ENCODE measurements at regions not wholly inside any gene's neighbourhood (a gene's known extent, or its start where the extent isn't known, plus 50 kb on each side); places are given as distances from the start of the nearest gene placed in this dataset.

DNA sequence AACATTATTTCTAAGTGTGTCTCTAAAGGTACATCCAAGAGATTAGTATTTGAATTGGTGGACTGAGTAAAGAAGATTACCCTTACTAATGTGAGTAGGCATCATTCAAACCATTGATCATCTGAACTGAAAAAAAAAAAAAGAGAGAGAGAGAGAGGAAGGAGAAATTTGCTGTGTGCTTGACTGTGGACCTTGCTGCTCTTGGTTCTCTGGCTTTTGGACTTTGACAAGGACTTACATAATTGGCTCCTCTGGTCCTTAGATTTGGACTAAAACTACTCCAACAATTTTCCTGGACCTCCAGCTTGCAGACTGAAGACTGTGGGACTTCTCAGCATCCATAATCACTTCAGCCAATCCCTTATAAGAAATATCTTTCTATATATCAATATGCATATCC is 1091.9 kb upstream of the EDIL3 start:
- no peaks in the 10 kb centered on the region for H3K36me3 ChIP-seq (ENCODE audit: control insufficient read depth, insufficient read depth, low read length)
- no peak overlapping the region for H3K4me3 ChIP-seq (ENCODE audit: low read depth, low read length)
- no peak for FAIRE-seq
- no peaks in the 10 kb centered on the region for H3K27me3 ChIP-seq (ENCODE audit: control insufficient read depth, insufficient read depth, low read length)
- DNase-seq (ENCODE audit: low read depth): no peak
- TF ChIP-seq, protein P1, sequence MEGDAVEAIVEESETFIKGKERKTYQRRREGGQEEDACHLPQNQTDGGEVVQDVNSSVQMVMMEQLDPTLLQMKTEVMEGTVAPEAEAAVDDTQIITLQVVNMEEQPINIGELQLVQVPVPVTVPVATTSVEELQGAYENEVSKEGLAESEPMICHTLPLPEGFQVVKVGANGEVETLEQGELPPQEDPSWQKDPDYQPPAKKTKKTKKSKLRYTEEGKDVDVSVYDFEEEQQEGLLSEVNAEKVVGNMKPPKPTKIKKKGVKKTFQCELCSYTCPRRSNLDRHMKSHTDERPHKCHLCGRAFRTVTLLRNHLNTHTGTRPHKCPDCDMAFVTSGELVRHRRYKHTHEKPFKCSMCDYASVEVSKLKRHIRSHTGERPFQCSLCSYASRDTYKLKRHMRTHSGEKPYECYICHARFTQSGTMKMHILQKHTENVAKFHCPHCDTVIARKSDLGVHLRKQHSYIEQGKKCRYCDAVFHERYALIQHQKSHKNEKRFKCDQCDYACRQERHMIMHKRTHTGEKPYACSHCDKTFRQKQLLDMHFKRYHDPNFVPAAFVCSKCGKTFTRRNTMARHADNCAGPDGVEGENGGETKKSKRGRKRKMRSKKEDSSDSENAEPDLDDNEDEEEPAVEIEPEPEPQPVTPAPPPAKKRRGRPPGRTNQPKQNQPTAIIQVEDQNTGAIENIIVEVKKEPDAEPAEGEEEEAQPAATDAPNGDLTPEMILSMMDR (IDR thresholded peaks at IDR 0.05; ENCODE audit: insufficient read depth, low read length, severe bottlenecking): no peak

DNA sequence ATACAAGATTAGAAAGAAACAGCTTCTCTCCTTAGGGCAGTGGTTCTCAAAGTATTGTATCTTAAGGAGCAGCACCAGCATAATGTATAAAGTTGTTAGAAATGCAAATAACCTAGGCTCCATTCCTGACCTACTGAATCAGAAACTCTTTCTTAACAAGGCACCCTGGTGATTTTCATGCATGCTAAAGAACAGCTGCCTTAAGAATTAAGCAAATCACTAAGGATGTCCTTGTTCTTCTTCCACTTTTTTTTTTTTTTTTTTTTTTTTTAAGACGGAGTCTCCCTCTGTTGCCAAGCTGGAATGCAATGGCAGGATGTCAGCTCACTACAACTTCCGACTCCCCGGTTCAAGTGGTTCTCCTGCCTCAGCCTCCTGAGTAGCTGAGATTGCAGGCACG is 1095.2 kb upstream of the EDIL3 start:
- DNase-seq (ENCODE audit: low read depth) (no peak), FAIRE-seq (no peak)
- TF ChIP-seq, protein P1 (IDR thresholded peaks at IDR 0.05; ENCODE audit: insufficient read depth, low read length, severe bottlenecking): no peak
- Histone ChIP-seq H3K27me3 (ENCODE audit: control insufficient read depth, insufficient read depth, low read length) (no peaks in the 10 kb centered on the region), H3K36me3 (ENCODE audit: control insufficient read depth, insufficient read depth, low read length) (no peaks in the 10 kb centered on the region), H3K4me3 (ENCODE audit: low read depth, low read length) (no peak overlapping the region)

DNA sequence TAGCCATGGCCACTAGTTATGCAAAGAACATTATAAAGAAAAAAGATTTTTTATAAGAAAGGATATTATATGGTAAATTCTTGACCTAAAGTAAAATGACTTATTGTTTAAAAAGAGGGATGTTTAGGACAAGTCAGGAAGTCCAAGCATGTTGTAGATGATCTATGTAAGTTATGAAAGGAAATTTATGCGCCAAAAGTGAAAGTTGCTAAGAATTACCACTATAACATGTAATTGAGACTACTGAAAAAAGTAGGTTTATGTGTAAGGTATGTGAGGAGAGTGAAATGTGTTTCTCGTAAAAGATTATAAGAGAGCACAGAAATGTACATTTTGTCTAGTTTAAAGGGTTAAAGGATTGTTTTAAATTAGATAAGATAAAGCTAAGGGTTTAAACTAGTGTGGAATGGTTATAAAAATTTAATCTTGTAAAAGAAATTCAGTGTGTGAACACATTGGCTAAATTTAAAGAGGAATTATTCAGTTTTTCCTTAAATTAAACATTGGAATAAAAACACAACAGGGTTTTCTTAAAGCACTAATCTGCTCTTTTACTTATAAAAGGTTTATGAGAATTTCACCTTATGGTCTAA is 1100.4 kb upstream of the EDIL3 start:
- FAIRE-seq (no peak), DNase-seq (ENCODE audit: low read depth) (no peak)

DNA sequence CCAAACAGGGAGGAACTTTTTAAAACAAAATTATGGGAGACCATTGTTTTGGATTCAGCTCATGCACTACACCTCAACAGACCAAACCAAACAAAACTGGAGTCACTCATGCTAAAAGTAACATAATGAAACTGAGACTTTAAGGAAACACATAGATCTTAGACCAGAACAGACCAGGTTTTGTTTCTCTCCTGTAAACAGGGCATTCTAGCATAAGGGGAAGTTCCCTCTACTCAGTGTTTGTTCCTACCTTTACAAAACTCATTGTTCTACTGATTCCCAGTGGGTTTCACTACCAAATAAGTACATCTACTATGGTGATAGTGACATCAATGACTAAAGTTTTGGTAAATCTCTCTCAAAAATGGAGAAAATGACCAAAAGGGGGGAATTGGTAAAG is 1103.6 kb upstream of the EDIL3 start:
- Histone ChIP-seq H3K27me3 (ENCODE audit: control insufficient read depth, insufficient read depth, low read length) (no peaks in the 10 kb centered on the region), H3K4me3 (ENCODE audit: low read depth, low read length) (no peak overlapping the region), H3K36me3 (ENCODE audit: control insufficient read depth, insufficient read depth, low read length) (no peaks in the 10 kb centered on the region)
- FAIRE-seq: no peak
- TF ChIP-seq, protein P1 (IDR thresholded peaks at IDR 0.05; ENCODE audit: insufficient read depth, low read length, severe bottlenecking): no peak
- DNase-seq (ENCODE audit: low read depth): no peak

More for the DNA sequence above, 1100.4 kb upstream of the EDIL3 start:
- H3K27me3 ChIP-seq (ENCODE audit: control insufficient read depth, insufficient read depth, low read length): no peaks in the 10 kb centered on the region
- no peaks in the 10 kb centered on the region for H3K36me3 ChIP-seq (ENCODE audit: control insufficient read depth, insufficient read depth, low read length)
- TF ChIP-seq, protein P1 (IDR thresholded peaks at IDR 0.05; ENCODE audit: insufficient read depth, low read length, severe bottlenecking): no peak
- no peak overlapping the region for H3K4me3 ChIP-seq (ENCODE audit: low read depth, low read length)

DNA sequence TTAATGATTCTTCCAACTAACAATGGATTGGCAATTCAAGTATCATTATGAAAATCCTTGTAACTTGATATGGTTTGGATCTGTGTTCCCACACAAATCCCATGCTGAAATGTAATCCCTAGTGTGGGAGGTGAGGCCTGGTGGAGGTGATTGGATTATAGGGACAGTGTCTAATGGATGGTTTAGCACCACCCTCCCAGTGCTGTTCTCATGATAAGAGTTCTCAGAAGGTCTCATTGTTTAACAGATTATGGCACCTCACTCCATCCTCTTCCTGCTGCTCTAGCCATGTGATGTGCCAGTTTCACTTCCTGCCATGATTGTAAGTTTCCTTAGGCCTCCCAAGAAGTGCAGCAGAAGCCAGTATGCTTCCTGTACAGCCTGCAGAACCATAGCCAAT is 1116.2 kb upstream of the EDIL3 start:
- TF ChIP-seq, protein P1 (IDR thresholded peaks at IDR 0.05; ENCODE audit: insufficient read depth, low read length, severe bottlenecking): no peak
- Histone ChIP-seq H3K4me3 (ENCODE audit: low read depth, low read length) (no peak overlapping the region), H3K36me3 (ENCODE audit: control insufficient read depth, insufficient read depth, low read length) (no peaks in the 10 kb centered on the region), H3K27me3 (ENCODE audit: control insufficient read depth, insufficient read depth, low read length) (no peaks in the 10 kb centered on the region)
- DNase-seq (ENCODE audit: low read depth) (no peak), FAIRE-seq (no peak)

DNA sequence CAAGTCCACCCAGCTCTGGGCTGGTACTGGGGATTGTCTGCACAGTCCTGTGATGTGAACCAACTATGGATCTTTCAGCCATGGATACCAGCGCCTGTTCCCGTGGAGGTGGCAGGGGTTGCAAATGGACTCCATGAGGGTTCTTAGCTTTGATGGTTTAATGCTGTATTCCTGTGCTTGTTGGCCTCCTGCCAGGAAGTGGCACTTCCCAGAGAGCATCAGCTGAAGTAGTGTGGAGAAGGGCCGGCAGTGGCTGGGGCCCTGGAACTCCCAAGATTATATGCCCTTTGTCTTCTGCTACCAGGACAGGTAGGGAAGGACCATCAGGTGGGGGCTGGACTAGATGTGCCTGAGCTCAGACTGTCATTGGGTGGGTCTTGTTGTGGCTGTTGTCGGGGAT is 1104.8 kb upstream of the COX7C start:
- no peak for FAIRE-seq
- no peak for DNase-seq (ENCODE audit: low read depth)
- TF ChIP-seq, protein P1 (IDR thresholded peaks at IDR 0.05; ENCODE audit: insufficient read depth, low read length, severe bottlenecking): no peak

More for the DNA sequence above, 1104.8 kb upstream of the COX7C start:
- Histone ChIP-seq H3K36me3 (ENCODE audit: control insufficient read depth, insufficient read depth, low read length) (no peaks in the 10 kb centered on the region), H3K27me3 (ENCODE audit: control insufficient read depth, insufficient read depth, low read length) (no peaks in the 10 kb centered on the region), H3K4me3 (ENCODE audit: low read depth, low read length) (no peak overlapping the region)
